SK-N-SH treated with all-trans-retinoic acid at 6 μM for 48 hours (cell line): ENCODE measurements at regions not wholly inside any gene's neighbourhood (a gene's known extent, or its start where the extent isn't known, plus 50 kb on each side); places are given as distances from the start of the nearest gene placed in this dataset.

Source experiments
- ARNTL ChIP-seq: fragments of 450-650 bp; formaldehyde crosslinking; IDR thresholded peaks from 2 replicates; pipeline ENCODE4 v1.5.0; 2020; ENCODE audit warnings: low read depth, mild to moderate bottlenecking, moderate library complexity, borderline replicate concordance
- ESRRG ChIP-seq: fragments of 250-450 bp; sonication (Bioruptor Pico); IDR thresholded peaks from 2 replicates; pipeline ENCODE4 v1.6.1; 2021; ENCODE audit warnings: mild to moderate bottlenecking
- TOX ChIP-seq: fragments of 250-450 bp; sonication (Bioruptor Pico); IDR thresholded peaks from 2 replicates; pipeline ENCODE4 v1.8.0; 2021; ENCODE audit warnings: mild to moderate bottlenecking, moderate library complexity, borderline replicate concordance
- ZFP3 ChIP-seq: fragments of 250-450 bp; sonication (Bioruptor Pico); IDR thresholded peaks from 2 replicates; pipeline ENCODE4 v1.5.0; 2020; ENCODE audit warnings: mild to moderate bottlenecking, moderate library complexity
- ZFP30 ChIP-seq: fragments of 450-650 bp; formaldehyde crosslinking; IDR thresholded peaks from 2 replicates; pipeline ENCODE4 v1.5.0; 2022; ENCODE audit warnings: mild to moderate bottlenecking, moderate library complexity
- TF ChIP-seq, protein P1 (sequence below): fragments of 250-450 bp; sonication (Bioruptor Pico); IDR thresholded peaks from 2 replicates; pipeline ENCODE4 v1.5.1; 2020; ENCODE audit warnings: low read depth, mild to moderate bottlenecking, moderate library complexity
- TF ChIP-seq, protein P2 (sequence below): fragments of 250-450 bp; sonication (Bioruptor Pico); IDR thresholded peaks from 2 replicates; pipeline ENCODE4 v1.8.0; 2020; ENCODE audit warnings: mild to moderate bottlenecking, moderate library complexity, borderline replicate concordance

DNA sequence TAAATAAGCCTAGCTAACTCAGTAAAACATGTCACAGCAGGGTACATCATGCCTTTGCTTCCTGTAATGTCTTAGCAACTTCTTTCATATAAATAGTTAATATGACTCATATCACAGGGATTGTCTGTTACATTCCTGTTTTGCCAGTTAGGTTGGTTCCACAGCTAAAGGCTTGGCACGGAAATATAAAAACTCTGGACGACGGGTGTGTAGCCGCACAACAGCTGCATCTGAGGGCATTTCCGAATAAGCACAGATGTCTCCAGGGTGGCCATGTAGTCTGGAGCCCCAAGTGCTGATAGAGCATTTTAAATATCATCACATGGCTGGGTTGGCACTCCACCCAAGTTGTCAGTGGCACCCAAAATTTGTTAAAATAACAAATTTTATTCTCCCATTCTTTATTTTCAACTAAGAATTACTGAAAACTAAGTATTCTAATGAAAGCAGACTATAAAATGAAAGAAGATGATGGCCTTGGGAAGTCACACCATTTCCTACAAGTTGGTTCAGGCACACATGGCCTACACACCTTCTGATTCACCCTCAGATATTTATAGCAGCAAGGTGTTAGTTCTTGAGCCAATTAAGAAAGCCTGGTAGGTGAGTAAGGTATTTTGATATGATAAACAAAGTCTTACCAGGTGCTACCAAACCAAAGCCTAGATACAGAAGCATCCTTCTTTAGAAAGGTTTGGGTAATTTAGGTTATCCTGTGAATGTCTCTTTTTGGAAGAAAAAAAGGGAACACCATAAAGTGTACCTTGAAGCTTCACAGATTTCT, 61.8 kb upstream of the STK17B start:
- TF ChIP-seq, protein P1, sequence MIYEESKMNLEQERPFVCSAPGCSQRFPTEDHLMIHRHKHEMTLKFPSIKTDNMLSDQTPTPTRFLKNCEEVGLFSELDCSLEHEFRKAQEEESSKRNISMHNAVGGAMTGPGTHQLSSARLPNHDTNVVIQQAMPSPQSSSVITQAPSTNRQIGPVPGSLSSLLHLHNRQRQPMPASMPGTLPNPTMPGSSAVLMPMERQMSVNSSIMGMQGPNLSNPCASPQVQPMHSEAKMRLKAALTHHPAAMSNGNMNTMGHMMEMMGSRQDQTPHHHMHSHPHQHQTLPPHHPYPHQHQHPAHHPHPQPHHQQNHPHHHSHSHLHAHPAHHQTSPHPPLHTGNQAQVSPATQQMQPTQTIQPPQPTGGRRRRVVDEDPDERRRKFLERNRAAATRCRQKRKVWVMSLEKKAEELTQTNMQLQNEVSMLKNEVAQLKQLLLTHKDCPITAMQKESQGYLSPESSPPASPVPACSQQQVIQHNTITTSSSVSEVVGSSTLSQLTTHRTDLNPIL (CRISPR knock-in tag) = no peak
- TF ChIP-seq TOX (CRISPR knock-in tag) = no peak
- no peak for TF ChIP-seq ESRRG
- TF ChIP-seq ZFP3 (CRISPR knock-in tag) = no peak
- no peak for TF ChIP-seq ARNTL
- TF ChIP-seq, protein P2, sequence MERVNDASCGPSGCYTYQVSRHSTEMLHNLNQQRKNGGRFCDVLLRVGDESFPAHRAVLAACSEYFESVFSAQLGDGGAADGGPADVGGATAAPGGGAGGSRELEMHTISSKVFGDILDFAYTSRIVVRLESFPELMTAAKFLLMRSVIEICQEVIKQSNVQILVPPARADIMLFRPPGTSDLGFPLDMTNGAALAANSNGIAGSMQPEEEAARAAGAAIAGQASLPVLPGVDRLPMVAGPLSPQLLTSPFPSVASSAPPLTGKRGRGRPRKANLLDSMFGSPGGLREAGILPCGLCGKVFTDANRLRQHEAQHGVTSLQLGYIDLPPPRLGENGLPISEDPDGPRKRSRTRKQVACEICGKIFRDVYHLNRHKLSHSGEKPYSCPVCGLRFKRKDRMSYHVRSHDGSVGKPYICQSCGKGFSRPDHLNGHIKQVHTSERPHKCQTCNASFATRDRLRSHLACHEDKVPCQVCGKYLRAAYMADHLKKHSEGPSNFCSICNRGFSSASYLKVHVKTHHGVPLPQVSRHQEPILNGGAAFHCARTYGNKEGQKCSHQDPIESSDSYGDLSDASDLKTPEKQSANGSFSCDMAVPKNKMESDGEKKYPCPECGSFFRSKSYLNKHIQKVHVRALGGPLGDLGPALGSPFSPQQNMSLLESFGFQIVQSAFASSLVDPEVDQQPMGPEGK (CRISPR knock-in tag) = no peak
- no peak for TF ChIP-seq ZFP30
